PFSK-1 (cell line): ENCODE measurements at regions not wholly inside any gene's neighbourhood (a gene's known extent, or its start where the extent isn't known, plus 50 kb on each side); places are given as distances from the start of the nearest gene placed in this dataset.

Source experiments
- FOXP2 ChIP-seq: optimal IDR thresholded peaks from 2 replicates; pipeline ENCODE3; 2011; ENCODE audit warnings: borderline replicate concordance, control low read depth, inconsistent platforms; ENCODE audit not compliant: insufficient read depth; ENCODE audit errors: extremely low read length, extremely low read depth
- POLR2AphosphoS5 ChIP-seq: IDR thresholded peaks from 2 replicates; pipeline ENCODE4 v1.6.1; 2012; ENCODE audit warnings: low read depth, mild to moderate bottlenecking, control low read depth, low read length, moderate library complexity
- REST ChIP-seq, 2 experiments: IDR thresholded peaks; 2 replicates each; pipeline versions ENCODE4 v1.6.1 to v1.8.0; 2011 to 2012; ENCODE audit warnings: low read depth in 2 of 2, low read length in 2 of 2, control low read depth in 1 of 2, inconsistent platforms in 1 of 2, mild to moderate bottlenecking in 1 of 2, moderate library complexity in 1 of 2; ENCODE audit not compliant: insufficient read depth in 1 of 2
- SIN3A ChIP-seq: IDR thresholded peaks from 2 replicates; pipeline ENCODE4 v1.6.1; 2012; ENCODE audit warnings: mild to moderate bottlenecking, low read length, moderate library complexity, borderline replicate concordance; ENCODE audit not compliant: insufficient read depth
- TAF1 ChIP-seq: IDR thresholded peaks from 2 replicates; pipeline ENCODE4 v1.6.1; 2012; ENCODE audit warnings: low read length, control low read depth, borderline replicate concordance; ENCODE audit not compliant: insufficient read depth

- TF ChIP-seq REST (IDR thresholded peaks at IDR 0.05; ENCODE audit: insufficient read depth in 1 of 2, low read depth in 2 of 2, low read length in 2 of 2) (no peak), SIN3A (no peak), POLR2AphosphoS5 (no peak)
Observed at GRCh38 chr19:31911577-31911976, 433.8 kb upstream of the ZNF507 start.

- TF ChIP-seq FOXP2 (no peak), SIN3A (no peak), REST (IDR thresholded peaks at IDR 0.05; ENCODE audit: insufficient read depth in 1 of 2, low read depth in 2 of 2, low read length in 2 of 2) (no peak), TAF1 (no peak), POLR2AphosphoS5 (no peak)
Observed at GRCh38 chr19:31913103-31913661, 432.2 kb upstream of the ZNF507 start.

- no peak for TF ChIP-seq TAF1
- TF ChIP-seq FOXP2 = no peak
- no peak for TF ChIP-seq SIN3A
- TF ChIP-seq POLR2AphosphoS5 = no peak
- TF ChIP-seq REST (IDR thresholded peaks at IDR 0.05; ENCODE audit: insufficient read depth in 1 of 2, low read depth in 2 of 2, low read length in 2 of 2) = no peak
Observed at GRCh38 chr19:31930401-31930800, 415.0 kb upstream of the ZNF507 start.

GRCh38 chr19:31937983-31938382 is 407.4 kb upstream of the ZNF507 start:
- no peak for TF ChIP-seq TAF1
- TF ChIP-seq SIN3A = no peak
- TF ChIP-seq POLR2AphosphoS5 = no peak
- TF ChIP-seq REST (IDR thresholded peaks at IDR 0.05; ENCODE audit: insufficient read depth in 1 of 2, low read depth in 2 of 2, low read length in 2 of 2) = no peak
- TF ChIP-seq FOXP2 = no peak

- TF ChIP-seq TAF1 = no peak
- TF ChIP-seq FOXP2 = no peak
- no peak for TF ChIP-seq REST (IDR thresholded peaks at IDR 0.05; ENCODE audit: insufficient read depth in 1 of 2, low read depth in 2 of 2, low read length in 2 of 2)
- no peak for TF ChIP-seq POLR2AphosphoS5
- no peak for TF ChIP-seq SIN3A
Observed at GRCh38 chr19:31938675-31939074, 406.7 kb upstream of the ZNF507 start.
